ENCODE measurements at regions not wholly inside any gene's neighbourhood (a gene's known extent, or its start where the extent isn't known, plus 50 kb on each side); places are given as distances from the start of the nearest gene placed in this dataset.

GRCh38 chr9:129490583-129491486 is 130.1 kb downstream of the C9orf50 start:
- no peak for TF ChIP-seq CTCF (IDR thresholded peaks at IDR 0.05; ENCODE audit: extremely low read depth in 1 of 2, insufficient read depth in 1 of 2, low read depth in 1 of 2, low read length in 2 of 2)
- TF ChIP-seq EZH2 (IDR thresholded peaks at IDR 0.05; ENCODE audit: borderline replicate concordance, low read depth, low read length, severe bottlenecking): no peak
- TF ChIP-seq POLR2AphosphoS5 (IDR thresholded peaks at IDR 0.05; ENCODE audit: insufficient read depth, low read depth, low read length): no peak
- TF ChIP-seq POLR2A (IDR thresholded peaks at IDR 0.05; ENCODE audit: low read depth, low read length): no peak
- TF ChIP-seq MYC (IDR thresholded peaks at IDR 0.05; ENCODE audit: low read depth, low read length): no peak

Measured in endothelial cell of umbilical vein (primary cell).